ENCODE measurements at regions not wholly inside any gene's neighbourhood (a gene's known extent, or its start where the extent isn't known, plus 50 kb on each side); places are given as distances from the start of the nearest gene placed in this dataset.

GRCh38 chr2:136248242-136248641 lies 130.3 kb upstream of the CXCR4 start:
- TF ChIP-seq CTCF (conservative IDR thresholded peaks at IDR 0.05; ENCODE audit: low read length) (no peak), EZH2phosphoT487 (IDR thresholded peaks at IDR 0.05; ENCODE audit: borderline replicate concordance, low read depth, low read length) (no peak)
- H3K4me3 ChIP-seq (ENCODE audit: low read depth, low read length, poor library complexity, severe bottlenecking), result no peak overlapping the region
- no peak overlapping the region for H3K4me2 ChIP-seq (ENCODE audit: low read length)
- no peaks in the 10 kb centered on the region for H3K36me3 ChIP-seq (ENCODE audit: insufficient read depth, low read length)
- no peaks in the 10 kb centered on the region for H3K9me2 ChIP-seq (ENCODE audit: insufficient read depth, low read length)
- CTCF ChIA-PET (ENCODE audit: unreplicated experiment), result interaction anchor here (0.9 kb wide), 1 partner anchor 112 kb away, joined by 3 read pairs; no protein-coding TSS in a partner anchor
- H3K27ac ChIP-seq (ENCODE audit: low read depth, low read length, poor library complexity, severe bottlenecking), result no peak overlapping the region
- H3K9me3 ChIP-seq (ENCODE audit: low read length), result no peaks in the 10 kb centered on the region
- intact Hi-C loops (cut with micrococcal nuclease; ENCODE audit: unreplicated experiment), result no loop called here
- H3K79me2 ChIP-seq (ENCODE audit: insufficient read depth, low read depth, low read length), result no peaks in the 10 kb centered on the region
- H3K4me1 ChIP-seq (ENCODE audit: insufficient read depth, low read length, poor library complexity, severe bottlenecking), result peaks cover 69% of the 10 kb centered on the region
- DNase-seq (ENCODE audit: low spot score), result no peak
- no peaks in the 10 kb centered on the region for H4K20me1 ChIP-seq (ENCODE audit: insufficient read depth, low read length)
- POLR2A ChIA-PET, result interaction anchor here (0.6 to 4.3 kb wide), 4 partner anchors 10 to 160 kb away, joined by 3 to 28 read pairs (median 4); no protein-coding TSS in a partner anchor
- no peak overlapping the region for H2AFZ ChIP-seq (ENCODE audit: low read length)
- BruUV-seq (replicated peaks), result no TSS peak

GRCh38 chr2:136247204-136247950 lies 129.4 kb upstream of the CXCR4 start:
- Histone ChIP-seq H4K20me1 (ENCODE audit: insufficient read depth, low read length) (no peaks in the 10 kb centered on the region), H3K4me1 (ENCODE audit: insufficient read depth, low read length, poor library complexity, severe bottlenecking) (peaks cover 69% of the 10 kb centered on the region), H3K4me2 (ENCODE audit: low read length) (no peak overlapping the region), H3K79me2 (ENCODE audit: insufficient read depth, low read depth, low read length) (no peaks in the 10 kb centered on the region), H3K9me3 (ENCODE audit: low read length) (no peaks in the 10 kb centered on the region), H3K4me3 (ENCODE audit: low read depth, low read length, poor library complexity, severe bottlenecking) (no peak overlapping the region), H3K27ac (ENCODE audit: low read depth, low read length, poor library complexity, severe bottlenecking) (no peak overlapping the region), H3K9me2 (ENCODE audit: insufficient read depth, low read length) (no peaks in the 10 kb centered on the region), H2AFZ (ENCODE audit: low read length) (no peak overlapping the region), H3K36me3 (ENCODE audit: insufficient read depth, low read length) (no peaks in the 10 kb centered on the region)
- intact Hi-C loops (cut with micrococcal nuclease; ENCODE audit: unreplicated experiment), result no loop called here
- BruUV-seq (replicated peaks), result no TSS peak
- ChIA-PET CTCF (ENCODE audit: unreplicated experiment) (interaction anchor here (0.8 kb wide), 1 partner anchor 9 kb away, joined by 3 read pairs; no protein-coding TSS in a partner anchor), POLR2A (interaction anchor here (0.6 to 6.6 kb wide), 12 partner anchors 7 to 250 kb away, joined by 3 to 44 read pairs (median 4); no protein-coding TSS in a partner anchor)
- no peak for DNase-seq (ENCODE audit: low spot score)
- TF ChIP-seq EZH2phosphoT487 (IDR thresholded peaks at IDR 0.05; ENCODE audit: borderline replicate concordance, low read depth, low read length), result no peak
- no peak for TF ChIP-seq CTCF (conservative IDR thresholded peaks at IDR 0.05; ENCODE audit: low read length)
